K562 (cell line): ENCODE measurements at regions not wholly inside any gene's neighbourhood (a gene's known extent, or its start where the extent isn't known, plus 50 kb on each side); places are given as distances from the start of the nearest gene placed in this dataset.

Source experiments
- ATAC-seq: fragments of 200-7000 bp; cut with Tn5 transposase; 3 replicates; pipeline ENCODE4 v1.9.1; 2020; ENCODE audit warnings: moderate library complexity
- BruUV-seq: library from RNA; stranded (reverse); fragments of 400-500 nt; replicated peaks from 2 replicates; lab custom pipeline; 2021; lab: Mats Ljungman, UMichigan
- CTCF ChIA-PET: fragments of 300-600 bp; formaldehyde crosslinking; extraction: SDS; loops from one replicate; lab custom pipeline; 2021; ENCODE audit warnings: low intra/inter-chr PET ratio; lab: Yijun Ruan, JAX
- POLR2A ChIA-PET: fragments of 300-600, 350-650 bp; sonication (Branson Sonifier 250); formaldehyde crosslinking; extraction: SDS; loops from one replicate; lab custom pipeline; 2021; ENCODE audit warnings: antibody characterized with exemption, inconsistent platforms; lab: Yijun Ruan, JAX
- DNase-seq, 4 experiments: peaks; one replicate each; pipeline versions ENCODE4 v3.0.0 to v3.0.0-alpha.2; 2011 to 2018; ENCODE audit warnings: low spot score in 3 of 4, mixed read lengths in 3 of 4; ENCODE audit errors: extremely low read depth in 1 of 4
- FAIRE-seq: peaks from 2 replicates; lab custom pipeline; 2011; peaks lifted over from hg19 to GRCh38; lab: Jason Lieb, UNC
- H2AFZ ChIP-seq: 2 replicates; pipeline ENCODE4 v1.6.0; 2011; ENCODE audit warnings: low read depth, low read length, control low read depth, inconsistent platforms
- H3K27ac ChIP-seq: fragments of 200-600 bp; 3 replicates; pipeline ENCODE4 v1.8.0; 2011; ENCODE audit warnings: low read depth, mild to moderate bottlenecking, control low read depth, inconsistent platforms, low read length, moderate library complexity, mixed read lengths; ENCODE audit errors: extremely low read depth
- H3K27me3 ChIP-seq, 2 experiments: fragments of 300-600 bp in 1 of 2; 2 replicates in 1 of 2; 3 replicates in 1 of 2; pipeline versions ENCODE4 v1.6.0 to v1.8.0; 2011; ENCODE audit warnings: inconsistent platforms in 2 of 2, low read length in 2 of 2, mild to moderate bottlenecking in 1 of 2, mixed read lengths in 1 of 2, moderate library complexity in 1 of 2; ENCODE audit not compliant: control insufficient read depth in 2 of 2, insufficient read depth in 2 of 2
- H3K36me3 ChIP-seq: fragments of 300-600 bp; 3 replicates; pipeline ENCODE4 v1.8.0; 2011; ENCODE audit warnings: mild to moderate bottlenecking, low read length, inconsistent platforms; ENCODE audit not compliant: control insufficient read depth, insufficient read depth
- H3K4me1 ChIP-seq, 2 experiments: fragments of 200-600 bp in 1 of 2; replicated peaks in 1 of 2; 2 replicates in 1 of 2; 3 replicates in 1 of 2; pipeline versions ENCODE4 v1.5.1 to v1.8.0; 2011; ENCODE audit warnings: inconsistent platforms in 2 of 2, low read length in 2 of 2, mild to moderate bottlenecking in 1 of 2, mixed read lengths in 1 of 2, moderate library complexity in 1 of 2; ENCODE audit not compliant: control insufficient read depth in 2 of 2, insufficient read depth in 2 of 2
- H3K4me2 ChIP-seq: 2 replicates; pipeline ENCODE4 v1.6.1; 2011; ENCODE audit warnings: low read length, control low read depth, inconsistent platforms, mixed read lengths; ENCODE audit not compliant: insufficient read depth
- H3K4me3 ChIP-seq: fragments of 200-600 bp; sonication (generic), shearing (Covaris generic); 2 replicates; pipeline ENCODE4 v1.5.1; 2016; ENCODE audit warnings: control low read depth, inconsistent platforms
- H3K79me2 ChIP-seq: fragments of 200-600 bp; 3 replicates; pipeline ENCODE4 v1.8.0; 2011; ENCODE audit warnings: low read length, inconsistent platforms; ENCODE audit not compliant: control insufficient read depth, insufficient read depth
- H3K9ac ChIP-seq, 2 experiments: 2 replicates each; pipeline versions ENCODE4 v1.6.0 to v1.6.1; 2011; ENCODE audit warnings: low read depth in 2 of 2, low read length in 2 of 2, control low read depth in 1 of 2, inconsistent platforms in 1 of 2, mild to moderate bottlenecking in 1 of 2, mixed read lengths in 1 of 2; ENCODE audit not compliant: insufficient read depth in 1 of 2
- H3K9me1 ChIP-seq: one replicate; pipeline ENCODE4 v1.6.0; 2011; ENCODE audit warnings: inconsistent platforms, mild to moderate bottlenecking, low read length, moderate library complexity; ENCODE audit not compliant: control insufficient read depth, insufficient read depth
- H3K9me3 ChIP-seq: replicated peaks from 2 replicates; pipeline ENCODE4 v1.5.1; 2011; ENCODE audit warnings: low read depth, low read length, inconsistent platforms; ENCODE audit not compliant: control insufficient read depth, insufficient read depth
- H4K20me1 ChIP-seq: replicated peaks from 2 replicates; pipeline ENCODE4 v1.6.1; 2011; ENCODE audit warnings: low read length, inconsistent platforms, mixed read lengths; ENCODE audit not compliant: control insufficient read depth, insufficient read depth
- CBFA2T3 ChIP-seq: fragments of 450-650 bp; IDR thresholded peaks from 2 replicates; pipeline ENCODE4 v1.6.1; 2017
- E2F4 ChIP-seq: sonication (generic); formaldehyde crosslinking; IDR thresholded peaks from 2 replicates; pipeline ENCODE4 v1.8.0; 2022; ENCODE audit warnings: mild to moderate bottlenecking, low read depth, missing genetic modification reagents
- ETV5 ChIP-seq: sonication (generic); formaldehyde crosslinking; IDR thresholded peaks from 2 replicates; pipeline ENCODE4 v1.4.0; 2020; ENCODE audit warnings: low read depth, mild to moderate bottlenecking, missing genetic modification reagents
- KDM2B ChIP-seq: fragments of 250-450 bp; sonication (Bioruptor Pico); IDR thresholded peaks from 2 replicates; pipeline ENCODE4 v1.8.0; 2021; ENCODE audit warnings: mild to moderate bottlenecking, moderate library complexity
- KLF6 ChIP-seq: fragments of 250-450 bp; sonication (Bioruptor Pico); IDR thresholded peaks from 2 replicates; pipeline ENCODE4 v1.4.0; 2020; ENCODE audit warnings: mild to moderate bottlenecking, moderate library complexity, borderline replicate concordance
- MAZ ChIP-seq, 2 experiments: fragments of 450-650 bp in 1 of 2; sonication (generic) in 1 of 2; formaldehyde crosslinking; IDR thresholded peaks in 1 of 2; conservative IDR thresholded peaks in 1 of 2; 2 replicates each; pipeline versions ENCODE4 v1.4.0 to v1.5.0; 2020; ENCODE audit warnings: mild to moderate bottlenecking in 1 of 2, missing genetic modification reagents in 1 of 2
- NFE2L1 ChIP-seq: fragments of 450-650 bp; IDR thresholded peaks from 2 replicates; pipeline ENCODE4 v1.6.1; 2016; ENCODE audit warnings: missing genetic modification characterization, low read depth, mild to moderate bottlenecking, missing compliant biosample characterization, moderate library complexity, borderline replicate concordance
- SMARCB1 ChIP-seq: IDR thresholded peaks from 2 replicates; pipeline ENCODE4 v1.6.1; 2011; ENCODE audit warnings: improper control_type of control experiment, low read depth; ENCODE audit not compliant: insufficient read length
- SRSF1 ChIP-seq: fragments of 200-400 bp; formaldehyde crosslinking; IDR thresholded peaks from 2 replicates; pipeline ENCODE4 v1.6.1; 2017; ENCODE audit warnings: mild to moderate bottlenecking, low read depth, low read length, moderate library complexity
- TBL1XR1 ChIP-seq, 2 experiments: IDR thresholded peaks; 2 replicates each; pipeline ENCODE4 v1.6.1; 2012; ENCODE audit warnings: improper control_type of control experiment in 2 of 2, low read length in 2 of 2, mild to moderate bottlenecking in 1 of 2
- TFAP4 ChIP-seq: sonication (generic); formaldehyde crosslinking; IDR thresholded peaks from 2 replicates; pipeline ENCODE4 v1.8.0; 2022; ENCODE audit warnings: missing genetic modification reagents, mild to moderate bottlenecking, moderate library complexity, borderline replicate concordance
- ZC3H8 ChIP-seq: fragments of 450-650 bp; IDR thresholded peaks from 2 replicates; pipeline ENCODE4 v1.6.1; 2017
- ZFP36 ChIP-seq: fragments of 150-350 bp; IDR thresholded peaks from 2 replicates; pipeline ENCODE4 v1.6.1; 2018; ENCODE audit warnings: low read length, low read depth; ENCODE audit not compliant: partially characterized antibody
- ZNF232 ChIP-seq: sonication (generic); formaldehyde crosslinking; IDR thresholded peaks from 2 replicates; pipeline ENCODE4 v1.8.0; 2022; ENCODE audit warnings: mild to moderate bottlenecking, missing genetic modification reagents
- ZNF239 ChIP-seq: fragments of 250-450 bp; sonication (Bioruptor Pico); IDR thresholded peaks from 2 replicates; pipeline ENCODE4 v1.4.0; 2020; ENCODE audit warnings: mild to moderate bottlenecking
- ZNF3 ChIP-seq: fragments of 250-450 bp; sonication (Bioruptor Pico); IDR thresholded peaks from 2 replicates; pipeline ENCODE4 v1.5.0; 2021; ENCODE audit warnings: mild to moderate bottlenecking, moderate library complexity
- WGBS: fragments of 100-300 bp; shearing (Covaris generic); methylation state at CpG from one replicate; pipeline ENCODE4 v1.1.6; 2016; ENCODE audit warnings: low coverage, mixed read lengths; ENCODE audit not compliant: insufficient coverage; ENCODE audit errors: missing lambda C conversion rate; 5-methylcytosine and 5-hydroxymethylcytosine counted together
- in situ Hi-C: fragments of 300-500 bp; cut with MboI; formaldehyde crosslinking; loops from 4 replicates; pipeline ENCODE4 v1.15.0; 2018; ENCODE audit warnings: inconsistent platforms, mixed read lengths
- intact Hi-C: fragments of 100-400 bp; cut with micrococcal nuclease; formaldehyde crosslinking; loops from 2 replicates; pipeline ENCODE4 v1.14.2; 2022
- TF ChIP-seq, protein P1 (sequence below): fragments of 450-650 bp; IDR thresholded peaks from 2 replicates; pipeline ENCODE4 v1.7.1; 2018; ENCODE audit warnings: mild to moderate bottlenecking, low read depth; ENCODE audit not compliant: partially characterized antibody
- TF ChIP-seq, protein P2 (sequence below): fragments of 450-650 bp; formaldehyde crosslinking; IDR thresholded peaks from 2 replicates; pipeline ENCODE4 v1.4.0; 2020; ENCODE audit warnings: mild to moderate bottlenecking

DNA sequence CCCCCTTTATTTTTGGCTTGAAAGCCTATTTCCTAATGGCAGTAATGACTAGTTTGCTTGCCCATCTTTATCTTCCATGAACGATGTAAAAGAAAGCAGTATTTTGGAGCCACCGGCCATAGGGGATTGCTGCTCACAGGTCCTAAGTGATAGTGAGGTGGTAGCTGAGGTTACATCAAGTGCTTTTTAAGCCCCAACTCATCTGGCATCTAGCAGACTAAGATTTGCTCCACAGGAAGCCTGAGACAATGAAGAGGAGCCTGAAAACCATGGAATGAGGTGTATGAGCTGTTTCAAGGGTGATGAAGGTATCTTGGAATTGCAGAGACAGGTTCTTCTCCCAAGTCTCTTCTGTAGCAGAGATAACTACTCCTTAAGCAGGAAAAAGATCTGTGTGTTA lies 496.3 kb downstream of the XPNPEP1 start (continued):
- TF ChIP-seq, protein P1, sequence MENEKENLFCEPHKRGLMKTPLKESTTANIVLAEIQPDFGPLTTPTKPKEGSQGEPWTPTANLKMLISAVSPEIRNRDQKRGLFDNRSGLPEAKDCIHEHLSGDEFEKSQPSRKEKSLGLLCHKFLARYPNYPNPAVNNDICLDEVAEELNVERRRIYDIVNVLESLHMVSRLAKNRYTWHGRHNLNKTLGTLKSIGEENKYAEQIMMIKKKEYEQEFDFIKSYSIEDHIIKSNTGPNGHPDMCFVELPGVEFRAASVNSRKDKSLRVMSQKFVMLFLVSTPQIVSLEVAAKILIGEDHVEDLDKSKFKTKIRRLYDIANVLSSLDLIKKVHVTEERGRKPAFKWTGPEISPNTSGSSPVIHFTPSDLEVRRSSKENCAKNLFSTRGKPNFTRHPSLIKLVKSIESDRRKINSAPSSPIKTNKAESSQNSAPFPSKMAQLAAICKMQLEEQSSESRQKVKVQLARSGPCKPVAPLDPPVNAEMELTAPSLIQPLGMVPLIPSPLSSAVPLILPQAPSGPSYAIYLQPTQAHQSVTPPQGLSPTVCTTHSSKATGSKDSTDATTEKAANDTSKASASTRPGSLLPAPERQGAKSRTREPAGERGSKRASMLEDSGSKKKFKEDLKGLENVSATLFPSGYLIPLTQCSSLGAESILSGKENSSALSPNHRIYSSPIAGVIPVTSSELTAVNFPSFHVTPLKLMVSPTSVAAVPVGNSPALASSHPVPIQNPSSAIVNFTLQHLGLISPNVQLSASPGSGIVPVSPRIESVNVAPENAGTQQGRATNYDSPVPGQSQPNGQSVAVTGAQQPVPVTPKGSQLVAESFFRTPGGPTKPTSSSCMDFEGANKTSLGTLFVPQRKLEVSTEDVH: no peak

DNA sequence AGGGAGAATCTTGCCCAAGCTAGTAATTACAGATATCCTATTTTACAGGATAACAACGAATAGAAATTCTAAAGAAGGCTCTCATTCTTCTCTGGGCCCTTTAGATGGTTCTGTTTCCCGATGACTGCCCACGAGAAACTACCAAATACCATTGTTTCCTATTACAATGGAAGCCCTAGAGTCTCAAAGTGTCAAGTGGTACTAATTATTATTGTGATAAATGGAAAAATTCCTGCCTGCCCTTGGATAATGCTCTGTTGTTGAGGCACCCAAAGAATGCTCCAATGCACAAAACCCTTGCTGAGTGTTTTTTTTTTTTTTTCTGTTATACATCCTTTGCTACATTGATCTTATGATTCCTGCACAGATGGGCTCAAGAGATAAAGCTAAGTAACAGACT lies 504.5 kb downstream of the XPNPEP1 start:
- DNase-seq (no peak), FAIRE-seq (no peak), ATAC-seq (no peak)
- H3K36me3 ChIP-seq: no peaks in the 10 kb centered on the region
- no peak overlapping the region for H2AFZ ChIP-seq
- no peaks in the 10 kb centered on the region for H3K9me3 ChIP-seq
- POLR2A ChIA-PET: no interaction called here
- H3K9ac ChIP-seq: no peak overlapping the region
- CTCF ChIA-PET: no interaction called here
- BruUV-seq: no TSS peak
- no peaks in the 10 kb centered on the region for H3K79me2 ChIP-seq
- no peak overlapping the region for H3K27ac ChIP-seq
- no peak overlapping the region for H3K4me3 ChIP-seq
- 5% methylated on average over 2 of the region's 3 CpGs for WGBS
- in situ Hi-C loops (no loop called here), intact Hi-C loops (no loop called here)
- H4K20me1 ChIP-seq: no peaks in the 10 kb centered on the region
- H3K9me1 ChIP-seq: no peaks in the 10 kb centered on the region
- H3K4me1 ChIP-seq: no peaks in the 10 kb centered on the region
- no peak overlapping the region for H3K4me2 ChIP-seq
- H3K27me3 ChIP-seq: no peaks in the 10 kb centered on the region
- TF ChIP-seq ZNF232 (CRISPR knock-in tag) (no peak), ZC3H8 (no peak), TFAP4 (no peak), ZNF239 (CRISPR knock-in tag) (no peak), KDM2B (no peak), TBL1XR1 (IDR thresholded peaks at IDR 0.05; ENCODE audit: low read length in 2 of 2) (no peak), KLF6 (CRISPR knock-in tag) (no peak), CBFA2T3 (no peak), E2F4 (CRISPR knock-in tag) (no peak), SRSF1 (no peak), ZNF3 (CRISPR knock-in tag) (no peak), SMARCB1 (no peak), ZFP36 (no peak), MAZ (CRISPR knock-in tag; conservative IDR thresholded peaks at IDR 0.05 in 1 of 2, IDR thresholded peaks at IDR 0.05 in 1 of 2) (no peak), ETV5 (no peak), NFE2L1 (tag) (no peak)
- TF ChIP-seq, protein P2, sequence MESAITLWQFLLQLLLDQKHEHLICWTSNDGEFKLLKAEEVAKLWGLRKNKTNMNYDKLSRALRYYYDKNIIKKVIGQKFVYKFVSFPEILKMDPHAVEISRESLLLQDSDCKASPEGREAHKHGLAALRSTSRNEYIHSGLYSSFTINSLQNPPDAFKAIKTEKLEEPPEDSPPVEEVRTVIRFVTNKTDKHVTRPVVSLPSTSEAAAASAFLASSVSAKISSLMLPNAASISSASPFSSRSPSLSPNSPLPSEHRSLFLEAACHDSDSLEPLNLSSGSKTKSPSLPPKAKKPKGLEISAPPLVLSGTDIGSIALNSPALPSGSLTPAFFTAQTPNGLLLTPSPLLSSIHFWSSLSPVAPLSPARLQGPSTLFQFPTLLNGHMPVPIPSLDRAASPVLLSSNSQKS (CRISPR knock-in tag): no peak
